ENCODE measurements at regions not wholly inside any gene's neighbourhood (a gene's known extent, or its start where the extent isn't known, plus 50 kb on each side); places are given as distances from the start of the nearest gene placed in this dataset.

GRCh38 chr2:7674606-7675005, 757.4 kb downstream of the RNF144A start:
- DNase-seq (ENCODE audit: extremely low read depth, insufficient read length), result no peak
- Histone ChIP-seq H3K4me3 (replicated peaks; ENCODE audit: low read depth, low read length) (no peak overlapping the region), H3K36me3 (ENCODE audit: control insufficient read depth, insufficient read depth, low read length) (no peaks in the 10 kb centered on the region), H3K27me3 (replicated peaks; ENCODE audit: control insufficient read depth, insufficient read depth, low read length) (no peaks in the 10 kb centered on the region)
- TF ChIP-seq CTCF (IDR thresholded peaks at IDR 0.05; ENCODE audit: insufficient read depth, low read length, poor library complexity, severe bottlenecking), result no peak

DNA sequence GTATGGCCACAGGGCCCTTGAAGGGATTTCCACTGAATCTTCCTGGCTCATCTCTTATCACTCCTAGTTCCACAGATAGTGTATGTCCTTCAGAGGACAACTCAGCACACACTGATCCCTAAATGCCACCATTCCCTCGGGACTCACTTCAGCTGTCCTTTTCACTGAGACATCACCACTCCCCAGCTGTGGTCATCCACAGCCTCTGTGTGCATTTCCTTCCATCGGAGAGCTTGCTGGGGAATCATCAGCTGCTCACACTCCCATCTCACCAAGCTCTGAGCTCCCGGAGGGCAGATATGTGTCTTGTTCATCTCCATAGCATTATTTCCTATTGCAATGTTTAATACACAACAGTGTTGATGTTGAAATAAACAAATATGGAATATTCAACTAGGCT, 759.5 kb downstream of the RNF144A start:
- no peaks in the 10 kb centered on the region for H3K36me3 ChIP-seq (ENCODE audit: control insufficient read depth, insufficient read depth, low read length)
- H3K27me3 ChIP-seq (replicated peaks; ENCODE audit: control insufficient read depth, insufficient read depth, low read length), result no peaks in the 10 kb centered on the region
- H3K4me3 ChIP-seq (replicated peaks; ENCODE audit: low read depth, low read length), result no peak overlapping the region
- TF ChIP-seq CTCF (IDR thresholded peaks at IDR 0.05; ENCODE audit: insufficient read depth, low read length, poor library complexity, severe bottlenecking), result no peak
- no peak for DNase-seq (ENCODE audit: extremely low read depth, insufficient read length)

- H3K36me3 ChIP-seq (ENCODE audit: control insufficient read depth, insufficient read depth, low read length), result no peaks in the 10 kb centered on the region
- no peak for TF ChIP-seq CTCF (IDR thresholded peaks at IDR 0.05; ENCODE audit: insufficient read depth, low read length, poor library complexity, severe bottlenecking)
- no peak for DNase-seq (ENCODE audit: extremely low read depth, insufficient read length)
- H3K4me3 ChIP-seq (replicated peaks; ENCODE audit: low read depth, low read length), result no peak overlapping the region
- no peaks in the 10 kb centered on the region for H3K27me3 ChIP-seq (replicated peaks; ENCODE audit: control insufficient read depth, insufficient read depth, low read length)
These were observed 764.8 kb downstream of the RNF144A start for GRCh38 chr2:7681881-7682461.

GRCh38 chr2:7683196-7683595, 766.0 kb downstream of the RNF144A start:
- DNase-seq (ENCODE audit: extremely low read depth, insufficient read length), result no peak
- Histone ChIP-seq H3K4me3 (replicated peaks; ENCODE audit: low read depth, low read length) (no peak overlapping the region), H3K36me3 (ENCODE audit: control insufficient read depth, insufficient read depth, low read length) (no peaks in the 10 kb centered on the region), H3K27me3 (replicated peaks; ENCODE audit: control insufficient read depth, insufficient read depth, low read length) (no peaks in the 10 kb centered on the region)
- TF ChIP-seq CTCF (IDR thresholded peaks at IDR 0.05; ENCODE audit: insufficient read depth, low read length, poor library complexity, severe bottlenecking), result no peak

DNA sequence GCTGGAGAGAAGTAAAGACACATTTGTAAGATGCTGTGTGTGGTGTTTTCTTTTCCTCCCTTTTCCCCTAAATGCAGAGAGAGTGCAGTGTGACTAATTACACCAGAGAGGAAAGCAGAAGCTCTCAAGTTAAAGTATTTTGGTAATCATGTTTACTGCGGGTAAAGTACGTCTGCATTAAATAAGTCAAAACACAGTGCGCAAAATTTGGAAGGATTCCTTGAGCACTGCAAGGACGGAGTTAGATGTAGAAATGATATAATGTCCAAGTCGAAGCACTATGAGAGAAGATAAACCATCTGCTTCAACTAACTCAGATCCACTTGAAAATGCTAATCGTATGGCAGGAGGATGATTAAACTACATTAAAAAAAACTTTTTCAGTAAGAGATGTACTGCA, 766.5 kb downstream of the RNF144A start:
- H3K4me3 ChIP-seq (replicated peaks; ENCODE audit: low read depth, low read length), result no peak overlapping the region
- no peaks in the 10 kb centered on the region for H3K36me3 ChIP-seq (ENCODE audit: control insufficient read depth, insufficient read depth, low read length)
- TF ChIP-seq CTCF (IDR thresholded peaks at IDR 0.05; ENCODE audit: insufficient read depth, low read length, poor library complexity, severe bottlenecking), result no peak
- no peaks in the 10 kb centered on the region for H3K27me3 ChIP-seq (replicated peaks; ENCODE audit: control insufficient read depth, insufficient read depth, low read length)
- DNase-seq (ENCODE audit: extremely low read depth, insufficient read length), result no peak
